ENCODE measurements at regions not wholly inside any gene's neighbourhood (a gene's known extent, or its start where the extent isn't known, plus 50 kb on each side); places are given as distances from the start of the nearest gene placed in this dataset.

DNA sequence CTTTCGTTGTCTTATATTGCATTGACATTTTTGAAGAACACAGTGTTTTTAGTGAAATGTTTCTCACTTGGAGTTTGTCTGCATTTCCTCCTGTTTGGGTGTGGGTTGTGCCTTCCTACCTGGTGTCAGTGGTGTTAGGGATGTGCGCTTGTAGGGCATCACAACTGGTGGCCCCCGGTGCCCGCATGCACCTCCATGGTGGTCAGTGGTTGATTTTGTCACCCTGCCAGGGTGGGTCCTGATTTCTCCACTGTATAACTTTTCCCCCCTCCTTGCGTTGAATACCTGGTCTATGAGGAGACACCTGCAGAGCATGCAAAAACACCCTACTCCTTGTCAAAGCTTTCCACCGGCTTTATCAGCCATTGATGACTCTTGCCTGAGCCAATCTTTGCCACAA lies 132.9 kb downstream of the BARX1 start:
- Mint-ChIP-seq H3K27ac (no peak overlapping the region), H3K4me1 (peaks cover 9% of the 10 kb centered on the region), H3K27me3 (peaks cover 30% of the 10 kb centered on the region), H3K4me3 (no peak overlapping the region), H3K9me3 (ENCODE audit: insufficient read depth) (peaks cover 3% of the 10 kb centered on the region)
- CTCF ChIA-PET, result no interaction called here
- ATAC-seq (ENCODE audit: low read depth) (no peak), DNase-seq (no peak)
- no peaks in the 10 kb centered on the region for H3K79me2 ChIP-seq (ENCODE audit: control insufficient read depth, insufficient read depth, low read length)
- no peaks in the 10 kb centered on the region for H3K36me3 ChIP-seq (replicated peaks in 1 of 2; ENCODE audit: control extremely low read depth in 1 of 2, control insufficient read depth in 1 of 2, extremely low read depth in 1 of 2, insufficient read depth in 2 of 2, low read length in 1 of 2)
- WGBS (ENCODE audit: insufficient coverage), result 85% methylated on average over 5 of the region's 6 CpGs
- POLR2A ChIA-PET, result no interaction called here
- peaks cover 0 to 30% (median 0%) of the 10 kb centered on the region in 3 donors for H3K9me3 ChIP-seq (ENCODE audit: control extremely low read depth in 1 of 3, control insufficient read depth in 2 of 3, insufficient read depth in 1 of 3, low read length in 2 of 3)
- H3K27me3 ChIP-seq (replicated peaks in 1 of 4; ENCODE audit: control extremely low read depth in 1 of 4, control insufficient read depth in 3 of 4, insufficient read depth in 4 of 4, low read length in 3 of 4), result peaks cover 0 to 11% (median 2%) of the 10 kb centered on the region in 4 experiments
- intact Hi-C loops (cut with micrococcal nuclease), result no loop called here
- H2AFZ ChIP-seq (ENCODE audit: insufficient read depth, low read depth, low read length, poor library complexity, severe bottlenecking), result no peak overlapping the region
- H3K27ac ChIP-seq (ENCODE audit: low read length in 2 of 2), result no peak overlapping the region
- no peak overlapping the region for H3K4me2 ChIP-seq (replicated peaks; ENCODE audit: low read depth, low read length, poor library complexity, severe bottlenecking)
- H3K4me3 ChIP-seq (ENCODE audit: control extremely low read depth in 1 of 5, extremely low read depth in 1 of 5, insufficient read depth in 1 of 5, low read depth in 2 of 5, low read length in 4 of 5), result no peak overlapping the region
- no peak for TF ChIP-seq EZH2 (IDR thresholded peaks at IDR 0.05; ENCODE audit: borderline replicate concordance, insufficient read depth, low read depth, low read length, poor library complexity, severe bottlenecking)
- TF ChIP-seq, protein P1, sequence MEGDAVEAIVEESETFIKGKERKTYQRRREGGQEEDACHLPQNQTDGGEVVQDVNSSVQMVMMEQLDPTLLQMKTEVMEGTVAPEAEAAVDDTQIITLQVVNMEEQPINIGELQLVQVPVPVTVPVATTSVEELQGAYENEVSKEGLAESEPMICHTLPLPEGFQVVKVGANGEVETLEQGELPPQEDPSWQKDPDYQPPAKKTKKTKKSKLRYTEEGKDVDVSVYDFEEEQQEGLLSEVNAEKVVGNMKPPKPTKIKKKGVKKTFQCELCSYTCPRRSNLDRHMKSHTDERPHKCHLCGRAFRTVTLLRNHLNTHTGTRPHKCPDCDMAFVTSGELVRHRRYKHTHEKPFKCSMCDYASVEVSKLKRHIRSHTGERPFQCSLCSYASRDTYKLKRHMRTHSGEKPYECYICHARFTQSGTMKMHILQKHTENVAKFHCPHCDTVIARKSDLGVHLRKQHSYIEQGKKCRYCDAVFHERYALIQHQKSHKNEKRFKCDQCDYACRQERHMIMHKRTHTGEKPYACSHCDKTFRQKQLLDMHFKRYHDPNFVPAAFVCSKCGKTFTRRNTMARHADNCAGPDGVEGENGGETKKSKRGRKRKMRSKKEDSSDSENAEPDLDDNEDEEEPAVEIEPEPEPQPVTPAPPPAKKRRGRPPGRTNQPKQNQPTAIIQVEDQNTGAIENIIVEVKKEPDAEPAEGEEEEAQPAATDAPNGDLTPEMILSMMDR (IDR thresholded peaks at IDR 0.05), result no peak
- H3K4me1 ChIP-seq (ENCODE audit: control insufficient read depth in 2 of 2, insufficient read depth in 2 of 2, low read length in 2 of 2), result peaks cover 0 to 7% of the 10 kb centered on the region in 2 donors
- no peaks in the 10 kb centered on the region for H4K20me1 ChIP-seq (ENCODE audit: control insufficient read depth, insufficient read depth, low read length, poor library complexity, severe bottlenecking)
- H3K9ac ChIP-seq (ENCODE audit: low read length), result no peak overlapping the region

DNA sequence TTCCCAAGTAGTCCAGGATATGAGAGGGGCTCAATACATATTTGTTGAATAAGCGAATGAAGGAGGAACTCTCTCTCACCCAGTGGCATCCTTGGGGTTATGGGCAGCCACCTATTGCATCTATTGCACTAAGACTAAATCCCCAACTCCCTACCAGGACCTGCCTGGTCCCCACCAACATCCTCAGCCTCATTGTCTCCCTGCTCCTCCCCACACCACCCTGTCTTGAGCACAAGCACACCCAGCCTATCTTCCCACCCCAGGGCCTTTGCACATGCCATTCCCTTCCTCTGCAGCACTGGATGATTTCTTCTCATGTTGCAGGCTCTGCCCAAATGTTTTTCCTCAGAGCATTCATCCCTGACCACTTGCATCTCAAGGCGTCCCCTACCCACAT lies 133.8 kb downstream of the BARX1 start:
- no peak overlapping the region for H3K4me3 Mint-ChIP-seq
- Histone ChIP-seq H3K4me3 (ENCODE audit: control extremely low read depth in 1 of 5, extremely low read depth in 1 of 5, insufficient read depth in 1 of 5, low read depth in 2 of 5, low read length in 4 of 5) (no peak overlapping the region), H4K20me1 (ENCODE audit: control insufficient read depth, insufficient read depth, low read length, poor library complexity, severe bottlenecking) (no peaks in the 10 kb centered on the region), H3K9ac (ENCODE audit: low read length) (no peak overlapping the region), H3K27ac (ENCODE audit: low read length in 2 of 2) (no peak overlapping the region), H3K4me1 (ENCODE audit: control insufficient read depth in 2 of 2, insufficient read depth in 2 of 2, low read length in 2 of 2) (no peaks in the 10 kb centered on the region), H3K27me3 (replicated peaks in 1 of 4; ENCODE audit: control extremely low read depth in 1 of 4, control insufficient read depth in 3 of 4, insufficient read depth in 4 of 4, low read length in 3 of 4) (peaks cover 0 to 5% (median 2%) of the 10 kb centered on the region in 4 experiments), H3K9me3 (ENCODE audit: control extremely low read depth in 1 of 3, control insufficient read depth in 2 of 3, insufficient read depth in 1 of 3, low read length in 2 of 3) (peaks cover 0 to 23% (median 0%) of the 10 kb centered on the region in 3 donors), H3K79me2 (ENCODE audit: control insufficient read depth, insufficient read depth, low read length) (no peaks in the 10 kb centered on the region), H3K36me3 (replicated peaks in 1 of 2; ENCODE audit: control extremely low read depth in 1 of 2, control insufficient read depth in 1 of 2, extremely low read depth in 1 of 2, insufficient read depth in 2 of 2, low read length in 1 of 2) (no peaks in the 10 kb centered on the region), H3K4me2 (replicated peaks; ENCODE audit: low read depth, low read length, poor library complexity, severe bottlenecking) (no peak overlapping the region), H2AFZ (ENCODE audit: insufficient read depth, low read depth, low read length, poor library complexity, severe bottlenecking) (no peak overlapping the region)
- H3K4me1 Mint-ChIP-seq, result peaks cover 3% of the 10 kb centered on the region
- WGBS (ENCODE audit: insufficient coverage), result 100% methylated on average over 1 of the region's 2 CpGs
- intact Hi-C loops (cut with micrococcal nuclease), result no loop called here
- H3K27ac Mint-ChIP-seq, result no peak overlapping the region
- POLR2A ChIA-PET, result no interaction called here
- H3K9me3 Mint-ChIP-seq (ENCODE audit: insufficient read depth), result peaks cover 3% of the 10 kb centered on the region
- H3K27me3 Mint-ChIP-seq, result peaks cover 27% of the 10 kb centered on the region
- TF ChIP-seq EZH2 (IDR thresholded peaks at IDR 0.05; ENCODE audit: borderline replicate concordance, insufficient read depth, low read depth, low read length, poor library complexity, severe bottlenecking), result no peak
- CTCF ChIA-PET, result no interaction called here
- DNase-seq, result no peak
- ATAC-seq (ENCODE audit: low read depth), result no peak

Measured in B cell (primary cell).